H1 (cell line): ENCODE measurements at regions not wholly inside any gene's neighbourhood (a gene's known extent, or its start where the extent isn't known, plus 50 kb on each side); places are given as distances from the start of the nearest gene placed in this dataset.

Experiments
- CTCF ChIA-PET: fragments of 300-600 bp; sonication (Branson Sonifier 250); formaldehyde crosslinking; loops from one replicate; lab custom pipeline; 2021; ENCODE audit not compliant: partially characterized antibody; lab: Charles Lee
- POLR2A ChIA-PET: fragments of 300-600 bp; sonication (Branson Sonifier 250); formaldehyde crosslinking; loops from one replicate; lab custom pipeline; 2021; ENCODE audit warnings: inconsistent platforms; ENCODE audit not compliant: partially characterized antibody; lab: Charles Lee
- DNase-seq, 2 experiments: peaks; one replicate each; pipeline versions ENCODE4 v3.0.0 to v3.0.0-alpha.2; 2010 to 2022; ENCODE audit warnings: low spot score in 2 of 2, low read depth in 1 of 2, mixed read lengths in 1 of 2
- FAIRE-seq: peaks from 2 replicates; lab custom pipeline; 2011; peaks lifted over from hg19 to GRCh38; lab: Jason Lieb, UNC
- H2AFZ ChIP-seq: 2 replicates; pipeline ENCODE4 v1.8.1; 2012; ENCODE audit warnings: low read length, inconsistent platforms
- H2AK5ac ChIP-seq: 2 replicates; pipeline ENCODE4 v1.6.1; 2013; ENCODE audit warnings: low read depth, low read length
- H2BK120ac ChIP-seq: replicated peaks from 2 replicates; pipeline ENCODE3; 2013; ENCODE audit warnings: low read depth, low read length, inconsistent platforms
- H2BK12ac ChIP-seq: 2 replicates; pipeline ENCODE4 v1.6.1; 2013; ENCODE audit warnings: low read depth, low read length
- H2BK15ac ChIP-seq: 2 replicates; pipeline ENCODE4 v1.6.1; 2013; ENCODE audit warnings: low read length
- H2BK20ac ChIP-seq: 2 replicates; pipeline ENCODE4 v1.6.1; 2013; ENCODE audit warnings: low read length
- H2BK5ac ChIP-seq: 2 replicates; pipeline ENCODE4 v1.6.1; 2013; ENCODE audit warnings: low read depth, low read length
- H3K14ac ChIP-seq: 2 replicates; pipeline ENCODE4 v1.6.1; 2013; ENCODE audit warnings: inconsistent platforms; ENCODE audit not compliant: insufficient read length
- H3K18ac ChIP-seq: 2 replicates; pipeline ENCODE4 v1.6.1; 2013; ENCODE audit warnings: low read length; ENCODE audit errors: extremely low read depth
- H3K23ac ChIP-seq: 2 replicates; pipeline ENCODE4 v1.6.1; 2013; ENCODE audit warnings: inconsistent platforms; ENCODE audit not compliant: insufficient read length
- H3K23me2 ChIP-seq: 2 replicates; pipeline ENCODE4 v1.6.1; 2013; ENCODE audit warnings: low read depth, low read length
- H3K27ac ChIP-seq: 2 replicates; pipeline ENCODE4 v1.6.1; 2011; ENCODE audit warnings: low read depth, low read length, inconsistent platforms
- H3K27me3 ChIP-seq, 4 experiments: replicated peaks in 1 of 4; 1 replicate in 1 of 4; 2 replicates in 3 of 4; pipeline versions ENCODE4 v1.6.1 to v1.8.1; 2011 to 2013; ENCODE audit warnings: low read length in 3 of 4, mild to moderate bottlenecking in 3 of 4, inconsistent platforms in 2 of 4, mixed read lengths in 2 of 4, moderate library complexity in 1 of 4; ENCODE audit not compliant: control insufficient read depth in 3 of 4, insufficient read depth in 3 of 4; ENCODE audit errors: extremely low read depth in 1 of 4
- H3K36me3 ChIP-seq, 4 experiments: 2 replicates each; pipeline versions ENCODE4 v1.6.1 to v1.8.1; 2011 to 2013; ENCODE audit warnings: mild to moderate bottlenecking in 4 of 4, low read length in 3 of 4, moderate library complexity in 2 of 4, control low read depth in 1 of 4, inconsistent platforms in 1 of 4; ENCODE audit not compliant: insufficient read depth in 4 of 4, control insufficient read depth in 2 of 4
- H3K4ac ChIP-seq: replicated peaks from 2 replicates; pipeline ENCODE3; 2013; ENCODE audit warnings: low read length, low read depth, mixed read lengths, inconsistent platforms; ENCODE audit not compliant: insufficient read length
- H3K4me1 ChIP-seq, 4 experiments: replicated peaks in 1 of 4; 1 replicate in 1 of 4; 2 replicates in 3 of 4; pipeline versions ENCODE4 v1.6.1 to v1.8.1; 2011 to 2013; ENCODE audit warnings: low read length in 3 of 4, inconsistent platforms in 2 of 4, mixed read lengths in 1 of 4; ENCODE audit not compliant: insufficient read depth in 4 of 4, control insufficient read depth in 3 of 4
- H3K4me2 ChIP-seq, 2 experiments: 2 replicates each; pipeline versions ENCODE4 v1.6.1 to v1.8.1; 2011 to 2013; ENCODE audit warnings: low read depth in 2 of 2, low read length in 2 of 2, control low read depth in 1 of 2, inconsistent platforms in 1 of 2, mild to moderate bottlenecking in 1 of 2; ENCODE audit not compliant: insufficient read depth in 1 of 2
- H3K4me3 ChIP-seq, 4 experiments: fragments of 200-600, 300-600 bp in 1 of 4; sonication (generic), shearing (Covaris generic), sonication (Bioruptor Twin) in 1 of 4; 2 replicates each; pipeline versions ENCODE4 v1.5.1 to v1.8.1; 2011 to 2016; ENCODE audit warnings: low read length in 4 of 4, low read depth in 3 of 4, control low read depth in 2 of 4, inconsistent platforms in 2 of 4, mild to moderate bottlenecking in 2 of 4, mixed read lengths in 1 of 4, moderate library complexity in 1 of 4; ENCODE audit not compliant: insufficient read depth in 2 of 4; ENCODE audit errors: extremely low read depth in 1 of 4
- H3K56ac ChIP-seq: replicated peaks from 2 replicates; pipeline ENCODE3; 2013; ENCODE audit warnings: low read depth, mild to moderate bottlenecking, mixed read lengths, low read length, inconsistent platforms; ENCODE audit not compliant: insufficient read length
- H3K79me1 ChIP-seq: 2 replicates; pipeline ENCODE4 v1.6.1; 2013; ENCODE audit warnings: low read depth, low read length, control low read depth
- H3K79me2 ChIP-seq, 2 experiments: 2 replicates each; pipeline versions ENCODE4 v1.6.1 to v1.8.1; 2012 to 2013; ENCODE audit warnings: low read length in 2 of 2, mild to moderate bottlenecking in 2 of 2, inconsistent platforms in 1 of 2; ENCODE audit not compliant: insufficient read depth in 2 of 2, control insufficient read depth in 1 of 2
- H3K9ac ChIP-seq, 4 experiments: replicated peaks in 1 of 4; 1 replicate in 1 of 4; 2 replicates in 3 of 4; pipeline versions ENCODE4 v1.6.1 to v1.8.1; 2011 to 2013; ENCODE audit warnings: low read depth in 3 of 4, low read length in 3 of 4, control low read depth in 2 of 4, mild to moderate bottlenecking in 2 of 4, moderate library complexity in 2 of 4, inconsistent platforms in 1 of 4; ENCODE audit errors: extremely low read depth in 1 of 4
- H3K9me3 ChIP-seq, 2 experiments: 2 replicates each; pipeline versions ENCODE4 v1.6.1 to v1.8.1; 2012 to 2013; ENCODE audit warnings: mild to moderate bottlenecking in 2 of 2, moderate library complexity in 2 of 2, control low read depth in 1 of 2, inconsistent platforms in 1 of 2, low read depth in 1 of 2, low read length in 1 of 2, mixed read lengths in 1 of 2; ENCODE audit not compliant: insufficient read depth in 2 of 2
- H4K20me1 ChIP-seq, 2 experiments: replicated peaks in 1 of 2; 2 replicates each; pipeline versions ENCODE3 to v1.8.1; 2011 to 2013; ENCODE audit warnings: inconsistent platforms in 2 of 2, low read length in 2 of 2, mild to moderate bottlenecking in 1 of 2; ENCODE audit not compliant: insufficient read depth in 2 of 2, control insufficient read depth in 1 of 2
- H4K5ac ChIP-seq: 2 replicates; pipeline ENCODE4 v1.6.1; 2013; ENCODE audit warnings: low read length, low read depth, mixed read lengths, inconsistent platforms; ENCODE audit not compliant: insufficient read length
- H4K8ac ChIP-seq: 2 replicates; pipeline ENCODE4 v1.8.0; 2013; ENCODE audit warnings: mild to moderate bottlenecking, moderate library complexity, low read length, inconsistent platforms; ENCODE audit not compliant: insufficient read depth; ENCODE audit errors: extremely low read depth
- H4K91ac ChIP-seq: replicated peaks from 2 replicates; pipeline ENCODE3; 2013; ENCODE audit warnings: low read length, mixed read lengths, inconsistent platforms; ENCODE audit not compliant: insufficient read length
- CREB1 ChIP-seq: IDR thresholded peaks from 2 replicates; pipeline ENCODE4 v1.6.1; 2012; ENCODE audit warnings: inconsistent platforms
- GTF2F1 ChIP-seq: IDR thresholded peaks from 2 replicates; pipeline ENCODE4 v1.6.1; 2012; ENCODE audit warnings: low read depth, low read length, improper control_type of control experiment, borderline replicate concordance
- JUN ChIP-seq: IDR thresholded peaks from 2 replicates; pipeline ENCODE4 v1.6.1; 2011; ENCODE audit warnings: low read depth, mild to moderate bottlenecking, improper control_type of control experiment, low read length
- MAX ChIP-seq: IDR thresholded peaks from 2 replicates; pipeline ENCODE4 v1.6.1; 2012; ENCODE audit warnings: inconsistent platforms
- RAD21 ChIP-seq, 2 experiments: IDR thresholded peaks in 1 of 2; conservative IDR thresholded peaks in 1 of 2; 2 replicates each; pipeline ENCODE4 v1.6.1; 2011; ENCODE audit warnings: low read depth in 2 of 2, low read length in 2 of 2, improper control_type of control experiment in 1 of 2, inconsistent platforms in 1 of 2, mild to moderate bottlenecking in 1 of 2, moderate library complexity in 1 of 2
- RNF2 ChIP-seq: fragments of 200-900, 300-1000 bp; sonication (generic); IDR thresholded peaks from 2 replicates; pipeline ENCODE4 v1.7.1; 2016; ENCODE audit warnings: borderline replicate concordance, low read depth, mild to moderate bottlenecking, antibody characterized with exemption, low read length; ENCODE audit not compliant: poor library complexity, severe bottlenecking; ENCODE audit errors: missing control alignments
- SP4 ChIP-seq: IDR thresholded peaks from 2 replicates; pipeline ENCODE4 v1.6.1; 2012; ENCODE audit warnings: low read length, inconsistent platforms
- WGBS, 2 experiments: shearing (Covaris generic) in 1 of 2; methylation state at CpG; one replicate each; pipeline versions ENCODE4 v1.1.6 to v1.1.7; 2013 to 2015; ENCODE audit warnings: low lambda C conversion rate in 2 of 2, mixed read lengths in 2 of 2, inconsistent platforms in 1 of 2, low coverage in 1 of 2, missing lambda C conversion rate in 1 of 2; ENCODE audit not compliant: insufficient replicate concordance in 2 of 2, insufficient coverage in 1 of 2, insufficient read length in 1 of 2; ENCODE audit errors: extremely low coverage in 1 of 2, missing lambda C conversion rate in 1 of 2; 5-methylcytosine and 5-hydroxymethylcytosine counted together
- TF ChIP-seq, protein P1 (sequence below), 3 experiments: IDR thresholded peaks; 1 replicate in 2 of 3; 2 replicates in 1 of 3; pipeline versions ENCODE4 v1.5.1 to v1.6.1; 2011; ENCODE audit warnings: low read length in 3 of 3, mild to moderate bottlenecking in 3 of 3, inconsistent platforms in 2 of 3, low read depth in 1 of 3, moderate library complexity in 1 of 3; ENCODE audit not compliant: insufficient read depth in 1 of 3; ENCODE audit errors: control extremely low read depth in 1 of 3

DNA sequence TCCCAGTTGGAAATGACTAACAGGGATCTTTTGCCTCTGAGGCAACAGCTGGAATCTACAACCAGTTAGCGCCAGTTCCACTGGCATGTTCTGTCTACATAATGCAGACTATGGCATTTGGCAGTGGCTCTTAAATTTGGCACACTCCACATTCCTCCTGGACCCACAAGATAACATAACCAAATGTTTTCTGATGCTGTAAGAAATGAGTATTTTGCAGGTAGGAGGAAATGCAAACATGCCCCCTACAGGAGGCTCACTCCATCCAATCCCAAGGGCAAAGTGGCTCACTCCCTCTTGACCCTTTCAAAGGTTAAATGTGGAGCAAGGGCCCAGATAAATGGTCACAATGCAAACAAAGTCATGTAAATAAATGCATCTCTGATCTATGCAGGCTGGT, 129.2 kb upstream of the PROX1 start:
- no peak overlapping the region for H4K5ac ChIP-seq
- no peak overlapping the region for H3K4me3 ChIP-seq
- no peak overlapping the region for H3K9ac ChIP-seq
- 100% methylated on average over 1 of the region's 1 CpG; no CpG with 5 or more reads in 1 of the 2 experiments for WGBS, 2 experiments
- FAIRE-seq = no peak
- no peaks in the 10 kb centered on the region for H3K79me2 ChIP-seq
- TF ChIP-seq RNF2 = no peak
- no peak for TF ChIP-seq MAX
- TF ChIP-seq GTF2F1 = no peak
- no peak for TF ChIP-seq JUN
- TF ChIP-seq SP4 = no peak
- peak; percentile 44 to 48 for TF ChIP-seq RAD21 (IDR thresholded peaks at IDR 0.05 in 1 of 2, conservative IDR thresholded peaks at IDR 0.05 in 1 of 2; ENCODE audit: low read depth in 2 of 2, low read length in 2 of 2)
- no peak for TF ChIP-seq CREB1
- TF ChIP-seq, protein P1, sequence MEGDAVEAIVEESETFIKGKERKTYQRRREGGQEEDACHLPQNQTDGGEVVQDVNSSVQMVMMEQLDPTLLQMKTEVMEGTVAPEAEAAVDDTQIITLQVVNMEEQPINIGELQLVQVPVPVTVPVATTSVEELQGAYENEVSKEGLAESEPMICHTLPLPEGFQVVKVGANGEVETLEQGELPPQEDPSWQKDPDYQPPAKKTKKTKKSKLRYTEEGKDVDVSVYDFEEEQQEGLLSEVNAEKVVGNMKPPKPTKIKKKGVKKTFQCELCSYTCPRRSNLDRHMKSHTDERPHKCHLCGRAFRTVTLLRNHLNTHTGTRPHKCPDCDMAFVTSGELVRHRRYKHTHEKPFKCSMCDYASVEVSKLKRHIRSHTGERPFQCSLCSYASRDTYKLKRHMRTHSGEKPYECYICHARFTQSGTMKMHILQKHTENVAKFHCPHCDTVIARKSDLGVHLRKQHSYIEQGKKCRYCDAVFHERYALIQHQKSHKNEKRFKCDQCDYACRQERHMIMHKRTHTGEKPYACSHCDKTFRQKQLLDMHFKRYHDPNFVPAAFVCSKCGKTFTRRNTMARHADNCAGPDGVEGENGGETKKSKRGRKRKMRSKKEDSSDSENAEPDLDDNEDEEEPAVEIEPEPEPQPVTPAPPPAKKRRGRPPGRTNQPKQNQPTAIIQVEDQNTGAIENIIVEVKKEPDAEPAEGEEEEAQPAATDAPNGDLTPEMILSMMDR (IDR thresholded peaks at IDR 0.05; ENCODE audit: control extremely low read depth in 1 of 3, insufficient read depth in 1 of 3, low read depth in 1 of 3, low read length in 3 of 3) = peak in 2 of 3 experiments; percentile 4 to 39; a peak in 2 of 4 replicates
- H3K4me1 ChIP-seq = no peaks in the 10 kb centered on the region
- H4K8ac ChIP-seq = no peak overlapping the region
- H3K23me2 ChIP-seq = no peaks in the 10 kb centered on the region
- H2BK5ac ChIP-seq = no peak overlapping the region
- DNase-seq = no peak
- H2BK120ac ChIP-seq = no peak overlapping the region
- no peak overlapping the region for H4K91ac ChIP-seq
- no peak overlapping the region for H3K23ac ChIP-seq
- H3K56ac ChIP-seq = no peak overlapping the region
- no peak overlapping the region for H3K4me2 ChIP-seq
- no peak overlapping the region for H2BK12ac ChIP-seq
- H3K27me3 ChIP-seq = no peaks in the 10 kb centered on the region
- H2BK20ac ChIP-seq = no peak overlapping the region
- H3K18ac ChIP-seq = no peak overlapping the region
- no peaks in the 10 kb centered on the region for H4K20me1 ChIP-seq
- H2BK15ac ChIP-seq = no peak overlapping the region
- H3K9me3 ChIP-seq = no peaks in the 10 kb centered on the region
- no peaks in the 10 kb centered on the region for H3K79me1 ChIP-seq
- no peaks in the 10 kb centered on the region for H3K36me3 ChIP-seq
- ChIA-PET POLR2A (interaction anchor here (0.9 kb wide), 1 partner anchor 27 kb away, joined by 3 read pairs; no protein-coding TSS in a partner anchor), CTCF (interaction anchor here (0.6 to 1.4 kb wide), 9 partner anchors 10 to 458 kb away, joined by 3 to 6 read pairs (median 3); no protein-coding TSS in a partner anchor)
- H2AFZ ChIP-seq = no peak overlapping the region
- no peak overlapping the region for H3K14ac ChIP-seq
- H3K27ac ChIP-seq = no peak overlapping the region
- H2AK5ac ChIP-seq = no peak overlapping the region
- H3K4ac ChIP-seq = no peak overlapping the region
